NCI-H510A treated with DMSO at 0.1 percent for 48 hours (cell line): ENCODE measurements at regions not wholly inside any gene's neighbourhood (a gene's known extent, or its start where the extent isn't known, plus 50 kb on each side); places are given as distances from the start of the nearest gene placed in this dataset.
A peak's percentile ranks its signal among the peaks of the same experiment; 100 is the strongest.

ENCODE experiments used
- DNase-seq: peaks from one replicate; lab custom pipeline; 2025; lab: John Stamatoyannopoulos, UW

DNA sequence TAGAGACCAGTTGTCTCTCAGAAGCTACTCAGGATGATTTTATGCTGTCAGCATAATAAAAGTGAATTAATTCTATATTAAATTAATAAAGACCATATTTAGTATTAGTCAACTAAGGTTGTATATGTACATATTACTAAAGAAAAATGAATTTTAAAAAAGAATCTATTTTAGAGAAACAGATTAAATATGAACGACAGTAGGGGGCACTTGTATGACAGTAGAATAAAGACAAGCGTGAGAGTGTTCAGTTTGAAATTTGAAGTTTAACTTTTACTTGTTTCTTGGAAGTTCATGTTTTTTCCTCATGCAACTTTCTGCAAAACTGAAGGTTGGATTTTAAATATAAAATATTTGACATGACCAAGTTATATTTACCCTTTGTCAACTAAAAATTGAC, 67.9 kb upstream of the MACF1 start:
- DNase-seq = no peak

- no peak for DNase-seq
Measured at GRCh38 chr1:39139723-39140360, 64.7 kb upstream of the MACF1 start.

DNA sequence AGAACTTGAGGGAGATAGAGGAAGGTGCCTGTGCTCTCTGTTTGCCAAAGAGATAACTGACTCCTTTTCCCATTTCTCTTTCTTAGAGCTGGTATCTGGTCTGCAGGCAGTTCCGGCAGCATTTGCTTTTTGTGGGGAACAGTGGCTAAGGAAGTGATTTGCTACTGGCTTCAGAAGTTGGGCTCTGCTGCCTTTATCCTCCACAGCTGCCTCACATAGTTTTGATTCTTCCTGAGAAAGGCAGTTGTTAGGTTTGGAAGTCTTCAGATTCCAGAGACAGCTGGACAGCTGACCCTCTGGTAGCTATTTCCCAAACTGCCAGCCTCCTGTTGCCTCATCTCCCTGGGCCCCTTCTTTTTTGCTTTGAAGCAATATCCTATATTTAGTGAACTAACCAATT, 62.6 kb upstream of the MACF1 start:
- DNase-seq = no peak

GRCh38 chr1:39142401-39143060, 62.0 kb upstream of the MACF1 start:
- DNase-seq = peak; percentile 100

DNA sequence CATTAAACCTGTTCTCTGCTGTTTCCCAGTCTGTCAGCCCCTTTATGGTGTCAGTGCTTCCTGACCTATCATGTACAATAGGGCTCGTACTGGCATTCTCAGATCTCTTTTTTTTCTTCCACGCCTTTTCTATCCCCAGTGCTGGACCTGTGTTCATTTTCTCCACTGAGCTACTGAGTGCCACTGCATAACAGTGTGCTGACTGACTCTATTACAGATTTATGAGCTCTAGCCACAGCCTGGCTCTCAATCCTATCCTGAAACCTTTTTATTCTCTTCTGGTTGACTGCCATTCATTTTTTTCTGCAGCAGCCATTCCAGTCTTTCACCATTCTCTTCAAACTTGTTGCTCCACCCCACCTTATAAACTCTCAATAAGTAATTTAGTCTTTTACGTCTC, 59.6 kb upstream of the MACF1 start:
- DNase-seq = no peak

GRCh38 chr1:39145331-39145965, 59.0 kb upstream of the MACF1 start:
- no peak for DNase-seq

- no peak for DNase-seq
Measured at GRCh38 chr1:39146681-39147080, 57.8 kb upstream of the MACF1 start.

DNA sequence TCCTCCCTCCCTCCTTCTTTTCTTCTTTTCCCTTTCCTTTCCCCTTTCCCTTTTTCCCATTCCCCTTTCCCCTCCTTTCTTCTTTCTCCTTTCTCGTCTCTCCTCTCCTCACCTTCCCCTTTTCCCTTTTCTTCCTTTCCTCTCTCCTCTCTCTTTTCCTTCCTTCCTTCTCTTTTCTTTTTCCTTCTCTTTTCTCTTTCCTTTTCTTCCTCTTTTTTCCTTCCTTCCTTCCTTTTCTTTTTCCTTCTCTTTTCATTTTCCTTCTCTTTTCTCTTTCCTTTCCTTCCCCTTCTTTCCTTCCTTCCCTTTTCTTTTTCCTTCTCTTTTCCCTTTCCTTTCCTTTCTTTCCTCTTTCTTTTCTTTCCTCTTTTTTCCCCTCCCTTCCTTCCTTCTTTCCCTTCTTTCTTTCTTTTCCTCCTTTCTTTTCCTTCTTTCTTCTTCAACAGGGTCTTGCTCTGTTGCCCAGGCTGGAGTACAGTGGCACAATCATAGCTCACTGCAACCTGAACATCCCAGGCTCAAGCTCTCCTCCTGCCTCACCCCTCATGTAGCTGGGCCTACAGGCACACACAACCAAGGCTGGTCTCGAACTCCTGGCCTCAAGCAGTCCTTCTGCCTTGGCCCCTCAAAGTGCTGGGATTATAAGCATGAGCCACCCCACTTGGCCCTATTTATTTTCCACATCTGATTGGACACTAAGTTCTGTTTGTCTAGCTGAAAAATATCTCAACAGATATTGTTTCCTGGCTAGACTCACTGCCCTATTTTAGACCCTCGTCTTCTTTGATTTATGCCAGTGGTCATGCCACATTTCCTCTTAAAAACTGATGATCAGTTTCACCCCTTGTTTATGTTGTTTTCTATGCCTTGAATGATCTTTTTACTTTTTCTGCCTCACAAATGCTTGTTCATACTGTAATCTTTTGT, 57.1 kb upstream of the MACF1 start:
- DNase-seq = no peak

- DNase-seq = peak; percentile 100
Measured at GRCh38 chr1:39148942-39149341, 55.6 kb upstream of the MACF1 start.

GRCh38 chr1:39149509-39149908, 55.0 kb upstream of the MACF1 start:
- DNase-seq = peak; percentile 100

GRCh38 chr1:39150779-39151178, 53.7 kb upstream of the MACF1 start:
- no peak for DNase-seq

- no peak for DNase-seq
Measured at GRCh38 chr1:39151267-39151666, 53.2 kb upstream of the MACF1 start.

- no peak for DNase-seq
Measured at GRCh38 chr1:39152923-39153322, 51.6 kb upstream of the MACF1 start.

GRCh38 chr1:39153684-39154083, 50.8 kb upstream of the MACF1 start:
- DNase-seq = no peak

DNA sequence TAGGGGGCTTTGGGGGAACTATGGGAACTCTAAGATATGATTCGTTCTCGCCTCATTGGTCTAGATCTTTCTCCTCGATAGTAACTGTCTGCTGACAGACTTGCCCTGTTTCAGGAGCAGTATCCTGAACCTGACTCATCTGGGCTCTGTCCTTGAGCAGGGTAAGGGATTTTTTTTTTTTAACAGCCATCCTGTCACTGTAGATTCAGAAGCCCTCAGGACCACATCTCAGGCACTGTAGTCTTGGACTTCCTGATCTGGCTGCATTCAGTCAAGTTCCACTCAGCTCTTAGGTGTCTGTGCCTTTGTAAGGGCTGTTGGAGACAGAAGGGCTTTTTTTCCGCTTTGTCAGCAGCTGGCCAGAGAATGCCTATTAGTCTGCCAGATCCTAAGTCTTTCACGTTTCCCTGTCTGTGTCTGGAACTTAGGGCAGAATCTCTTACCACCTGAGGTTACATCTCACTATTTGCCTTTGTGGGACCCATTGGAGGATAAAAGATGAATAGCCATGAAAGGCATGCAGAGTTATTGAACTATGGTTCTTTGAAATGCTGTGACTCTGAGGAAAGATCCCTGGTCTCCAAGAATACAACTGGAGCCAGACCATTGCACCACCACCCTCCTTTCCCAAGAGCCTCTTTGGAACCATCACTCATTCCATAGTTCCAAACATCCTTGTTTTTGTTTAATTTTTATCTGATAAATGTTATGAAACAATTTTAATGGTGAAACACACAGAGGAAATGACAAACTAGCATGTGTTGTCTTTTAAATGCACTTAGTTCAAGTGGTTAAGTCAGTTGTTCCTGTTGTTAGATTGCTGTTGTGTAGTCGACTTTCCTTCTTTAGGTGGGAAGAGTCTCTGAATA, 49.7 kb upstream of the MACF1 start:
- DNase-seq = peak; percentile 100
